Fibroblast of skin of left quadriceps (primary cell): ENCODE measurements at regions not wholly inside any gene's neighbourhood (a gene's known extent, or its start where the extent isn't known, plus 50 kb on each side); places are given as distances from the start of the nearest gene placed in this dataset.
"Not testable (repeated sequence)": the region's sequence is repeated elsewhere in the genome, so short reads cannot be mapped to it uniquely, and the experiment has no call there.

Experiments used
- DNase-seq, 2 experiments: peaks; one replicate each; pipeline ENCODE4 v3.0.0-alpha.2; 2013; ENCODE audit warnings: low read depth in 2 of 2

DNA sequence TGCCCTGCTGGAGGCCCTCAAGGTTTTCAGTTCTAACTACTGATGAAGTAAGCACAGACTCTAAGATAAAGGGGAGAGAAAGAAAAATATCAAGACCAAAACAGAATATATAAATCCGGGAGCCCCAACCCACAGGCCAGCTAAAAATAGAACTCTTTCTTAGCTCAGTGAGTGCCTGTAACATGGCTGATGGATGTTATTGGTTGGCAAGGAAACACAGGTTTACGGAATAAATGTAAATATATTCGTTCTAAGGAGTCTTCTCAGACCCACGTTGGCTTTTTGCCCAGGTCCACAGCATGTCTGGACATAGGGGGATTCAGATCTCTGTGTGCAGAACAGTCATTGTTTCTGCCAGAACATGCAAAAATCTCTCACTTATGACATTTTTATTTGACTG, 139.0 kb upstream of the SERPINE2 start:
- DNase-seq: no peak

DNA sequence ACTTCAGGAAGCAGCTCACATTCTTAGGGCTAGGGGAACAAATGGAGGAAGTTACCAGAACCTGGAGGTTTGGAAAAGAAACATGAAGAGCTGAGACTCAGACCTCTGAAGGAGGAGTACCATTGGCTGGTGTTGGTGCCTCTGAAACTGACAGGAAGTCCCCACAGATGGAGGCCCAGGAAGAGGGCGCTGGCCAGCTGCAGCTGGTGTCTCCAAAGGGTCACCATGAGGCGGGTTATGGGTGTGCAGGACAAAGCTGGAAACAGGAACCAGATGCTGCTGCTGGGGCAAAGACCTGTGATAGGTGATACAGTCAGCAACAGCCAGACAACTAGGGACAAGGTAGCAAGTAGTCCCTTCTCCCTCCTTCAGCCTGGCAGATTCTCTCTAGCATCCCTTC, 136.5 kb upstream of the SERPINE2 start:
- no peak for DNase-seq

DNA sequence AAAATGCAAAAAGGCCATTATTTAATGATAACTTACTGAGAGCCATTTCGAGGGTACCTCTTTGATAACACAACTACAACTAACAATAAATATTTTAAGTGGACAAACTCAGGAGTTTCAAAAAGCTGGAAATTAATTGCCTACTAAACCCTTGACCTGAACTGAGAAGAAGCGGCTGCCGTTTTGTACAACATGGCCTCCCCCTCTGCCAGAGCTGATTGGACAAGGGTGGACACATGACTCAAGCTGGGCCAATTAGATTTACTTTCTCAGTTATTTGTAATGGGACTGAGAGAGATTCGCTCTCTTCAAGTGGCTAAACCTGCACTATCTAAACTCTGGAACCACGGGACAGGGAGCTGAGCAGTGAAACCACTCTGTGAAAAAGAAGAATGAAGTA, 135.9 kb upstream of the SERPINE2 start:
- no peak for DNase-seq

DNA sequence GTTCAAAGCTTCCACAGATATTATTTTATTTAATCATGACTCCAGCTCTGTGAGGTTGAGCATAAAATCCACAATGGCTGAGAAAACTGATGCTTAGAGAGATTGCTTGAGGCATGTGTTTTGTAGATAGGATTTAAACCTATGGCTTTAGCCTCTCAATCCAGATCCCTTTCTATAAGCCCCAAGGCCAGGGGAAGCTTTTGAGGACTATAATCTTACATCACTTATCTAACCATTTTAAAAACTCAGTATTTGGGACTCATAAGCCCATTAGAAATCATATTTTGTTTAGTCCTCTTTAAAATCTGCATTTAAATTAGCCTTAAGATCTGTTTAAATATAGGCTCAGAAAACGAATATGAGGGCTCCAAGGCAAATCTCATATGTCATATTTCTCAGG, 135.4 kb upstream of the SERPINE2 start:
- DNase-seq: no peak

DNA sequence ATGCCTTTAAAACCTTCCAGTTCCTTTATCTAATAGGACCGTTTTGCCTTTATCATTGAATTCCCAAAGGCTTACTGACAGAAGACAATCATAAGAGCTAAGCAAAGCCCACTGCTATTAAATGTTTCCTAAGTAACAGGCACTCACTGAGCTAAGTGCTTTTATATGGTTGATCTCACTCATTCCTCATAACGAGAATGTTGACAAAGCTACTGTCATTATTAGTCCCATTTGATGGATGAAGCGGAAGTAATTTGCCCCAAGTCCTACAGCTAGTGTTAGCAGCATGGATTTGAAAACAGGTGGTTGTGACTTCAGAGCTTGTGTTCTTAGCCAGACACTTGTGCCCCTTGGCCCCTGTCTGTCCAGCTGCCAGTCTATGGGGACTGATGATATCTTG, 134.8 kb upstream of the SERPINE2 start:
- no peak for DNase-seq

DNA sequence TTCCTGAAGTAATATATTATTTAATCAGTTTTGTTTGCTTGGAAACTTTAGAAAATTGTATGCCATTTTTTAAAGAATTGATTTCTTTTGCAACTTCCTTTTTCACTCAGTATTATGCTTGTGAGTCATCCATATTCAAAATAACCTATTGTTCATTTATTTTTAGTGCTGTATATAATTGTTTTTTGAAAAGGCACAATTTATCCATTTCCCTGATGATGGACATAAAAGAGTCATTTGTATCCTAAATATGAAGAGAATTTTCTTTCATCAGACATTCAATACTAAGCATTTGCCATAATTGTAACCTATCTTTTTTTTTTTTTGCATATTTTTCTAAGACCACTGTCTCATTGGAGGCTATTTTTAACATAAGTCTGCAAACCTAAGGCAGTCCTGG, 134.1 kb upstream of the SERPINE2 start:
- DNase-seq: no peak

DNA sequence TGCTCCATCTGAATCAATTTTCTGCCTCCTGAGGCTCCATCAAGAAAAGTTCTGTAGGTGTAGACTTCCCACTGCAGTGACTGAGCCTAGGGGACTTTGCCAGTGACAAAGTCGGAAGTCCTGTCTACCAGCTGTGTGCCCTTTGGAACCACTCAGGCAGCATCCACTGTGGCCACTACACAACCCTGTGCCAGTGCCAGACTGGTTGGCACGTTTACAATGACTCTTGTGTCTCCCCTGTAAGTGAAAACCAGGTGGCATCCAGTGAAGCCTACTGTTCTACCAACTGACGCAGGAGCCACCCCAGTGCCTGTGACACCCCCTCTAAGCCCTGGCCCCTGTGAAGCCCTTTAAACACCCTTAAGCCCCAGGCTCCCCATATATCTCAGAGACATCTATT, 132.1 kb upstream of the SERPINE2 start:
- DNase-seq: no peak

DNA sequence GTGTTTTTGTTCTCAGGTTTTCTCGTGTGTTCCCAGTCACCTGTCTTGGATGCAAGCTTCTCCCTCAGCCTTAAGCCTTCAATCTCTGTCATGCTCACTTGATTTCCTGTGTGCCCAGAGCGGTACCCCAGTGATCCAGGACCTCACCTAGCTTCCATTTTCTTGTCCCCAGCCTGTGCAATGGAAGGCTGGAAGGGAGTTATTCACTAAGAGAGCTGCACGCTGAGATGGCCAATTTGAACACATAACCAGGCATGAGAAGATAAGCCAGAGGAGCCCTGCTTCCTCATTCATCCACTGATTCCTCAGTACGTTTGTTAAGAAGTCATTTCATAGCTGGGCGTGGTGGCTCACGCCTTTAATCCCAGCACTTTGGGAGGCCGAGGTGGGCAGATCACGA, 130.8 kb upstream of the SERPINE2 start:
- no peak for DNase-seq

DNA sequence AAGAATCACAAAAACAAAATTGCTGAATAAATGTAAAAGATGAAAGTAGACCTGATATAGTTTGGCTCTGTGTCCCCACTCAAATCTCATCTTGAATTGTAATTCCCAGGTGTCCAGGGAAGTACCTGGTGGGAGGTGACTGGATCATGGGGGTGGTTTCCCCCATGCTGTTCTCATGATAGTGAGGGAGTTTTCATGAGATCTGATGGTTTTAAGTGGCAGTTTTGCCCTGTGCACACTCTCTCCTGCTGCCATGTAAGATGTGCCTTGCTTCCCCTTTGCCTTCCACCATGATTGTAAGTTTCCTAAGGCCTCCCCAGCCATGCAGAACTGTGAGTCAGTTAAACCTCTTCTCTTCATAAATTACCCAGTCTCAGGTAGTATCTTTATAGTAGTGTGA, 128.7 kb upstream of the SERPINE2 start:
- DNase-seq: not testable (repeated sequence)

DNA sequence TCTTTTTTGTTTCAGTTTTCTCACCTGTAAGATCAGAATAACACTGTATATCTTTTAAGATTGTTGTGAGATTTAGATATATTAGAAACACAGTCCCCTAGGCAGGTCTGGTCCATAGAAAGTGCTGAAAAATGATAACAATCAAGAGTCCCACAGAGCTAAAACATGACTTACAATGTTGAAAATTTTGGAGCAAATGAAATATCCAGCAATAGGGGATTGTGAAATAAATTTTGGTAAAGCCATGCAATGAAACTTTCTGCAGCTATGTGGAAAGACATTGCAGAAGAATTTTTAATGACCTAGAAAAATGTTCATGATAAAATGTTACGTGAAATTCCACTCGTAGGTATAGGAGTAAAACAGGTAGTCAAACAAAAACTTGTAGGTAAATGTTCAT, 127.6 kb upstream of the SERPINE2 start:
- DNase-seq: no peak

DNA sequence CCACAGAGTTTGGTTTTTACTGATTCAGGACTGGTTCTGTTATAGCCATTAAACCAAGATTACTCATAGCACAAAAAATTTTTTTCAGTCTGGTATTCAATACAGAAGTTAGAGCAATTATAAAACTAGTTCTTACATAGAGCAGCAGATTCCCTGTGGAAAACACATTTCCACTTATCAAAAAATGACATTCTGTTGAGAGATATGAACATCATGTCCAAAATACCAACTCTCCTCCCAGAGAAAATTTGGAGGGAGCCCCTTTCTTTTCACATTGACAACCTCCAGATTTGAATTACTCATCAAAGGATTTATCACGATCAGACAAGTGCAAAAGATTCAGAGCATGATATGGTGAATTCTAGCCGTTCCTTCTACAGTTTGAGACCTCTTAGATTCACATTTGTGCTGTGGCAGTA, 126.8 kb upstream of the SERPINE2 start:
- peak; percentile 93 to 94 for DNase-seq

DNA sequence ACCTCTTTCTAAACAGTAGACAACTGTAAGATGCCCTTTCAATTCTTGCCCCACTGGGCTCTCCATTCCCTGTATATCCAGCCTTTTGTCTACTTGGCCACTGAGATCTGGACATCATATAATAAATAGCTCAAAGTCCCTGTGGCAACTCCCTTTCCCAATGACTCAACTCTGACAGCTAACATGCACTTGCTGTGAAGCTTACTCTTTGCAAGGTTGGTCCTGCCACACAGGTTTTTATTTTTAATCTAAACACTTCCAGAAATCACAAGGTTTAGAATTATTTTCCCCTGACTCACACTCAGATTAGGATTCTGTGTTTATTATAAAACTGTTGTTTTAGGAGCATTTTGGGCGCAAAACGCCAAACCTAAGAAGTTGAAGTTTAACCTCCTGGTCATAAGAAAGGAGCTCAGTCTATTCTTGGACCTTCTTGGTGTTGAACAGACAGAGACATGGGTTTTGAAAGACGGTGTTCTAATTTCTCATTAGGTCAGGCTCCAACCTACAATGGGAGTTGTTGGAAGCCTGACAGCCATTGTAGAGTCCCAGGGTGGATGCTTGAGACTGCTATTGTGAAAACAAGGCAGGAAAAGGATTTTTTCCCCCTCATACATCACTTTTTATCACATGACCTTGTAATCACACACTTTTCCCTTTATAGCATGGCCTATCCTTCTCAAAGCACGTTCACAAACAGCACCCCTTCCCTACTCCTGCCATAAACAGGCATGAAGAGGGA, 124.7 kb upstream of the SERPINE2 start:
- DNase-seq: no peak

DNA sequence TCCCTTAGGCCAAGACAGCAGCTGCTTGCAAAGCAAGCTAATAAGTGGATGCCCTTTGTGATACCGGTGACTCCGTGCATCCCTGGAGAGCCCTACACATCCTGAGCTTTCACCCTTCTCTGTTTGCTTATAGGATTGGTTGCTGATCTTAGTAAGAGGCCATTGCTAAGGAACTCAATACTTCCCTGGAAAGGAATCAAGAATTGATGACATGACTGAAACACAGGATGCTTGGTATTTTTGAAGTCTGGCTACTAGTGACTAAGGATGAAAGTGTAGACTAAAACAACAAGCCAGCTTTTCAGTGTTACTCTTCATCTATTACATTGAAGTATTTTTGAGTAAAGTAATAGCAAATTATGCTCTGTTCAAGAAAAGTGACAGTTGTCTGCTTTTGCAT, 123.0 kb upstream of the SERPINE2 start:
- DNase-seq: peak; percentile 32 to 34

DNA sequence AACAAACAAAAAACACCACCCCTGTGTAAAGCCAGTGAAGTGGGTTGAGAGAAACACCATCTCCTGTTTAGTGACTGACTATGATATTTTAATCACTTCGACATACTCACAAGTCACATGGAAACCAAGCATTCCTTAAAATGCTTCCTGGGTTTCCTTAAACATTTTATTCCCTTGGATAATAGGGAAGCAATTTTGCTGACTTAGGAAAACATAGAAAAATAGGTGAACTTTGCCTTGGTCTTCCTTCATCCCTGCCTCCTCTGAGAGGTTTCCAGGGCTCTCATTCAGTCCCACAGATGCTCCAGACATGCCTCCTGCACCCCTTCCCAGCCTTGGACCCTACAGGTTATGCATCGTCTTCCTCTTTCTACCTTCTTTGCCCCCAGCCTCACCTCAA, 122.6 kb upstream of the SERPINE2 start:
- no peak for DNase-seq

DNA sequence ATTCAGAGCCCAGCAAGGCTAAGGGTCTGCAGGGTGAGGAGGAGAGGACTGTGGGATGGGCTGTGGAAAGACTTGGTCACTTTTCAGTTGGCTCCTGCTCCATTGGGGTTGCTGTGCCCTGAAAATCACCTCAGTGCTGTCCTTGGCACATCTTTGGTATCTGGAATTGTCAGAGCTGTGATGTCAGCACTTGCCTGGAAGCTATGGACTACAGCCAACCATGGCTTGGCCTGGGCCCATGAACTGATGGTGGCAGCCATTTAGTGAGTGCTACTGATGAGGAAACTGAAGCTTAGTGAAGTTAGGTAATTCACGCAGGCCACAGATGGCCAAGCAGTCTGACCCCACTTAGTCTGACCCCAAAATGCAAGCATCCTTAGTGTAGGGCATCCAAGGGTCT, 121.8 kb upstream of the SERPINE2 start:
- no peak for DNase-seq

DNA sequence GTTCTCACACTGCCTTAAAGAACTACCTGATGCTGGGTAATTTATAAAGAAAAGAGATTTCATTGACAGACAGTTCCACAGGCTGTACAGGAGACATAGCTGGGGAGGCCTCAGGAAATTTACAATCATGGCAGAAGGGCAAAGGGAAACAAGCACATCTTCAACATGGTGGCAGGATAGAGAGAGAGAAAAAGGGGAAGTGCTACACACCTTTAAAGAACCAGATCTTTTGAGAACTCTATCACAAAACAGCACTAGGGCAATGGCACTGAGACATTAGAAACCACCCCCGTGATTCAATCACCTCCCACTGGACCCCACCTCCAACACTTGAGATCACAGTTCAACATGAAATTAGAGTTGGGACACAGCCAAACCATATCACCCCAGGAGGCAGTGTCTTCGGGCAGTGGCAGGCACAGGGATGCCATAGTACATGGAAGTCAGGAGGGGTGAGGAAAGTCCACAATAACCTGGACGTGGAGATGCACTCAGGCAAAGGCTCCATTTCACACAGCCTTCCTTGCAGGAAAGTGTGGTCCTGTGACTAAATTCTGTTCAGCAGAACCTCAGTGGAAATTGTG, 120.4 kb upstream of the SERPINE2 start:
- DNase-seq: no peak

DNA sequence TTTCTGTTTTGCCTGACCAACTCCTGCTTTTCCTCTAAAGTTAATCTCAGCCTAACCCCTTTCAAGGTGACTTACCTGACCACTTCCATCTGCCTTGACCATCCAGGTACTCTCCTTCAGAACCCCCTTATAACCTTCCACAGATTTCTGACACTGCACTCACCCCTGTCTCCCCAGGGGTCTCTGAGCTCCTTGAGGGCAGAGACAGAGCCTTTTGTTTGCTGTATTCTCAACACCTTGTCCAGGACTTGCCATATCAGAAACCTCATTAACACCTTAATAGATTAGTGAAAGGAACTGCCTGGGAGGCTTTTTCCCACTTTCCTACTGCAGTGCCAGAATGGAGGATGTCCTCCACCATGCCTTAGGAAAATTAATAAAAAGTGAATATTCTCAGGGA, 119.7 kb upstream of the SERPINE2 start:
- no peak for DNase-seq

DNA sequence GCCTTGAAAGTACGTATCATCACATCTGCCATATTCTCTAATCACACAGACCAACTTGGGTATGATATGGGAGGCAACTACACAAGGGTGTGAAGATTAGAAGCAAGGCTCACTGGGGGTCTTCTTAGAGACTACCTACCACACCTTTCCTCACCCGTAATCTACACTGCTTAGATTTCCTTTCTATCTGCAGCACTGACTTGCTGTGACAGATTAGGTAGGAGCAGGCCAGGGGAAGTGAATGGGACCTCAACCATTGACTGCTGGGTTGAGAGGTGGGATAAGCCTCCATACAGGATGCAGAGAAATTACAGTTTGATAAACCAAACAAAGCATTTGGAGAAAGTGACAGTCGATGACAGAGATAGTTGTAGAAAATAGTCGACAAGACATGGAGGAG, 119.0 kb upstream of the SERPINE2 start:
- DNase-seq: no peak

DNA sequence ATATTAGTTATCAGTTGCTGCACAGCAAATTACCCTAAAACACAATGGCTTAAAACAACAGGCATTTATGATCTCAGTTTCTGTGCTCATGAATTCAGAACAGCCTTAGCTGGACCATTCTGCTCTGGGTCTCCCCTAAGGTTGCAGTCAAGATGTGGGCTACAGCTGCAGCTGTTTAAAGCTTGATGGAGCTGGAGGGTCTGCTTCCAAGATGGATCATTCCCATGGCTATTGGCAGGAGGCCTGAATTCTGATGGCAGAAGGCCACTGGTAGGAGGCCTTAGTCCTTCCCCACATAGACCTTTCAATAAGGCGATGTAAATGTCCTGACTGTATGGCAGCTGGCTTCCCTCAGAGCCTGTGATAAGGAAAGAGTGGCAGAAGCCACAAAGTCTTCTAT, 118.6 kb upstream of the SERPINE2 start:
- DNase-seq: no peak

DNA sequence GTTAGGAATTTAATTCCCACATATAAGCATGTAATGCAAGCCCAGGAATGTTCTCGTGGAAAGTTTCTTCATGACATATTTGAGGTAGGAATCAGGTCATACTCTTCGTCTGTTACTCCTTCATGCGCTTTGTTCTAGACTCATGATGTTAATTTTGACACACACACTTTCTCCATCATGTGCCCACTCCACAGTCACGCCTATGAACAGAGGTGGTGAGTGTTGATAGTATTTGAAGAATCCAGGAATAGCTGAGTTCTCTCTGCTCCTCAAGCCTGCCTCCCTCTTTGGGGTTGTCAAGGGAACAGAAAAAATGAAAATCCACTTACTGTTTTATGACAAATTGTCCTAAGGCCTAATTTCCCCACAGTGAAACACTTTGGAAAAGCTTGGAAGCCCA, 117.3 kb upstream of the SERPINE2 start:
- no peak for DNase-seq

DNA sequence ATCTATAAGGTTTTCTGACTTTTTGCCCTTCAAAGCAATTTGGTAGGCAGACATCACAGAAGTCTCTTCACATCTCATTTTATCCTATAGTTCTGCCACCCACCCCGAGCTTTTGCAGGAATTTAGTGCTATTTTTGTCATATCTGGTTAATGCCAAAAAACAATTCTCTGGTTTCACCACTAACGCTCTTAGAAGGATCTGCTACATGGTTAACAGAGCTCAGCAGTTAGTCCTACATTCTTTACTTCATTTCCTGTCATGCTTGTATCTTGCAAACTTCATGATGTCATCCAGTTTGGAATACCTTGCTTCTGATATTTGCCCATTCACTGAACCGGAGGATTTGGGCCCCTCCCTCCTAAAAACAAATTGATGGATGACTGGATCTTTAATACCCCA, 116.8 kb upstream of the SERPINE2 start:
- DNase-seq: no peak

DNA sequence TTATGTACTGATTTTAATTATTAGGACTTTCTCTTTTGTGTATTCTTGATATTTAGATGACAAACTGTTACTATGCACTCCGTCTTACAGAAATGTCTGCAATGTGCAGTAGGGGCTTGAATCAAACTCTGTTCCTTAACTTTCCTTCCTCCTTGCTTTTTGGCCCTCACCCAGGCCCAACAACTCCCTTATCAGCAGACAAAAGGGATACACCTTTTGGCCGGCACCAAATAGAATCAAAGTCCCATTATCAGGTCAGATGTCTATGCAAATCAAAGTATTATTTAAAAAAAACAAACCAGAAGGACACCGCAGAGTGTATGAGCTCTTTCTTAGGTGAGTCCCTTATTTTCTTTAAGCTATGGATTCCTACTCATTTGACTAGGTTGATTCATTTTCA, 116.3 kb upstream of the SERPINE2 start:
- no peak for DNase-seq

DNA sequence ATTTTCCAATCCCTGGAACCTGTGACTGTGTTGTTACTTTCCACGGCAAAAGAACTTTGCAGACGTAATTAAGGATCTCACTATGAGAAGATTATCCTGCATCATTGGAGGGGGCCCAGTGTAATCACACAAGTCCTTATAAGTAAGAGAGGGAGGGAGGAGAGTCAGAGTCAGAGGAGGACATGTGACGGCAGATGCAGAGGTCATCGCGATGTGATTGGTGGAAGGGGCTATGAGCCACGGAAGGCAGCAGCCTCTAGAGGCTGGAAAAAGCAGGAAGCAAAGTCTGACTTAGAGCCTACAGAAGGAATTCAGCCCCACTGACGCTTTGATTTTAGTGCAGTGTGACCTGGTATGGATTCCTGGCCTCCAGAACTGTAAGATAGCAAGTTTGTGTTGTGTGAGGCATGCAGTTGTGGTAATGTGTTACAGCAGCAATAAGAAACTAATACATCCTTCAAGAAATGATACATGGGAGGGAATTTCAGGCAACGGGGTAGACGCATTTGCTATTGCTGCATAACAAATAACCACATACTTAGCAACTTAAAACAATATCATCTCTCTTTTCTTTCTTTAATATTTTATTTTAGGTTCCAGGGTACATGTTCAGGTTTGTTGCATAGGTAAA, 112.7 kb upstream of the SERPINE2 start:
- DNase-seq: no peak
